Body of pancreas (tissue), 4 donors: ENCODE measurements at regions not wholly inside any gene's neighbourhood (a gene's known extent, or its start where the extent isn't known, plus 50 kb on each side); places are given as distances from the start of the nearest gene placed in this dataset.

Source experiments
- ATAC-seq: fragments of 150-250 bp; one replicate; pipeline ENCODE4 v1.9.1; 2016
- DNase-seq, 4 donors: peaks; one replicate each; pipeline ENCODE4 v3.0.0-alpha.2; 2019
- H3K27ac ChIP-seq, 4 donors: fragments of 200-600 bp; sonication (generic); 1 replicate in 3 of 4; 2 replicates in 1 of 4; pipeline versions ENCODE4 v1.5.1 to v1.6.1; 2016 to 2019; ENCODE audit warnings: mild to moderate bottlenecking in 1 of 4, mixed read lengths in 1 of 4, moderate library complexity in 1 of 4
- H3K27me3 ChIP-seq, 2 donors: fragments of 200-600 bp; sonication (generic); one replicate each; pipeline ENCODE4 v1.6.0; 2016; ENCODE audit warnings: mild to moderate bottlenecking in 1 of 2
- H3K36me3 ChIP-seq, 2 donors: fragments of 200-600 bp; sonication (generic); replicated peaks in 1 of 2; 2 replicates each; pipeline ENCODE4 v1.5.1; 2016; ENCODE audit warnings: low read depth in 2 of 2; ENCODE audit not compliant: insufficient read depth in 1 of 2
- H3K4me1 ChIP-seq: fragments of 200-600 bp; sonication (generic); one replicate; pipeline ENCODE4 v1.6.0; 2016
- H3K4me3 ChIP-seq, 2 donors: fragments of 200-600 bp; sonication (generic); 1 replicate in 1 of 2; 2 replicates in 1 of 2; pipeline ENCODE4 v1.5.1; 2016 to 2019
- H3K9me3 ChIP-seq, 3 donors: fragments of 200-600 bp; sonication (generic); 1 replicate in 2 of 3; 2 replicates in 1 of 3; pipeline ENCODE4 v1.5.1; 2016
- POLR2A ChIP-seq, 3 donors: fragments of 450-650 bp; IDR thresholded peaks; one replicate each; pipeline ENCODE4 v1.6.1; 2016; ENCODE audit warnings: antibody characterized with exemption in 3 of 3, mild to moderate bottlenecking in 2 of 3
- WGBS, 2 donors: methylation state at CpG; one replicate each; pipeline ENCODE4 v1.1.5; 2017; 5-methylcytosine and 5-hydroxymethylcytosine counted together
- intact Hi-C: fragments of 100-400 bp; cut with DNase I; formaldehyde crosslinking; loops from one replicate; pipeline ENCODE4 v1.15.1; 2023
- TF ChIP-seq, protein P1 (sequence below), 7 experiments: fragments of 450-650 bp in 4 of 7; fragments of 200-600 bp in 3 of 7; sonication (generic) in 3 of 7; IDR thresholded peaks; one replicate each; pipeline ENCODE4 v1.5.1; 2016 to 2019; ENCODE audit warnings: antibody characterized with exemption in 7 of 7

DNA sequence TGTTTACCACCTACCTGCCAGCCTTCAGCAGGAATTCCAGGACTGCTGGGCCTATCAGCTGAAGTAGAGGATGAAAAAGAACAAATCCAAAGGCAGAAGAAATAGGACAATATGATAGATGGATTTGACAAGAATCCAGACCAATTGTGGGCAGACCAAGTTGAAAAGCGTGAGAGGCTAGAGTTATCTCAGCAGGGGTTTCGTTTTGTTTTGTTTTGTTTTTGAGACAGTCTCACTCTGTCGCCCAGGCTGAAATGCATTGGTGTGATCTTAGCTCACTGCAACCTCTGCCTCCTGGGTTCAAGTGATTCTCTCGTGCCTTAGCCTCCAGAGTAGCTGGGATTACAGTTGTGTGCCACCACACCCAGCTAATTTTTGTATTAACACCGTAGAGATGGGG lies 113.2 kb downstream of the PALM2AKAP2 start:
- ATAC-seq: no peak
- H3K27me3 ChIP-seq: no peaks in the 10 kb centered on the region
- no peaks in the 10 kb centered on the region for H3K4me1 ChIP-seq
- H3K4me3 ChIP-seq: no peak overlapping the region
- no peaks in the 10 kb centered on the region for H3K36me3 ChIP-seq
- H3K27ac ChIP-seq: no peak overlapping the region
- no peak for DNase-seq
- intact Hi-C loops: no loop called here
- WGBS, 2 donors: 80 to 81% methylated on average over 5 of the region's 5 CpGs
- H3K9me3 ChIP-seq: no peaks in the 10 kb centered on the region
- TF ChIP-seq POLR2A (IDR thresholded peaks at IDR 0.05): no peak
- TF ChIP-seq, protein P1, sequence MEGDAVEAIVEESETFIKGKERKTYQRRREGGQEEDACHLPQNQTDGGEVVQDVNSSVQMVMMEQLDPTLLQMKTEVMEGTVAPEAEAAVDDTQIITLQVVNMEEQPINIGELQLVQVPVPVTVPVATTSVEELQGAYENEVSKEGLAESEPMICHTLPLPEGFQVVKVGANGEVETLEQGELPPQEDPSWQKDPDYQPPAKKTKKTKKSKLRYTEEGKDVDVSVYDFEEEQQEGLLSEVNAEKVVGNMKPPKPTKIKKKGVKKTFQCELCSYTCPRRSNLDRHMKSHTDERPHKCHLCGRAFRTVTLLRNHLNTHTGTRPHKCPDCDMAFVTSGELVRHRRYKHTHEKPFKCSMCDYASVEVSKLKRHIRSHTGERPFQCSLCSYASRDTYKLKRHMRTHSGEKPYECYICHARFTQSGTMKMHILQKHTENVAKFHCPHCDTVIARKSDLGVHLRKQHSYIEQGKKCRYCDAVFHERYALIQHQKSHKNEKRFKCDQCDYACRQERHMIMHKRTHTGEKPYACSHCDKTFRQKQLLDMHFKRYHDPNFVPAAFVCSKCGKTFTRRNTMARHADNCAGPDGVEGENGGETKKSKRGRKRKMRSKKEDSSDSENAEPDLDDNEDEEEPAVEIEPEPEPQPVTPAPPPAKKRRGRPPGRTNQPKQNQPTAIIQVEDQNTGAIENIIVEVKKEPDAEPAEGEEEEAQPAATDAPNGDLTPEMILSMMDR (IDR thresholded peaks at IDR 0.05): no peak

DNA sequence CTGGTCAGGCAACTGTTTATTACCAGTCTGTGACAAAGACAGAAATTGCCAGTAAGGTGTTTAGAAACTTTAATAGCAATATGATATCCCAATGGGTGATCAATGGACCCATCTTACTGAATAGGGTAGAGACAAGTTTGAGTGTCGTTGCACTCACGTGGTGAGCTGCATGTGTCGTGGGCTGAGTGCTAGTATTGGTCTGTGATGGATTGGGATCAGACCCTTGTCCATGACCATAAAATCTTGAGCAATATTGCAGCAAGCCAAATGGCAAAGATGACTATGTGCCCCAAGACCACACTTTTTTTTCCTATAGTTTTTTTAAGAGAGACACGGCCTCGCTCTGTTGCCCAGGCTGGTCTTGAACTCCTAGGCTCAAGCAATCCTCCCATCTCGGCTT lies 114.5 kb downstream of the PALM2AKAP2 start:
- intact Hi-C loops: no loop called here
- DNase-seq (no peak), ATAC-seq (no peak)
- H3K4me1 ChIP-seq: no peaks in the 10 kb centered on the region
- H3K4me3 ChIP-seq: no peak overlapping the region
- no peak overlapping the region for H3K27ac ChIP-seq
- 94% methylated on average over 6 of the region's 6 CpGs for WGBS, 2 donors
- H3K36me3 ChIP-seq: no peaks in the 10 kb centered on the region
- no peaks in the 10 kb centered on the region for H3K9me3 ChIP-seq
- H3K27me3 ChIP-seq: no peaks in the 10 kb centered on the region
- TF ChIP-seq, protein P1 (IDR thresholded peaks at IDR 0.05): no peak
- TF ChIP-seq POLR2A (IDR thresholded peaks at IDR 0.05): no peak

DNA sequence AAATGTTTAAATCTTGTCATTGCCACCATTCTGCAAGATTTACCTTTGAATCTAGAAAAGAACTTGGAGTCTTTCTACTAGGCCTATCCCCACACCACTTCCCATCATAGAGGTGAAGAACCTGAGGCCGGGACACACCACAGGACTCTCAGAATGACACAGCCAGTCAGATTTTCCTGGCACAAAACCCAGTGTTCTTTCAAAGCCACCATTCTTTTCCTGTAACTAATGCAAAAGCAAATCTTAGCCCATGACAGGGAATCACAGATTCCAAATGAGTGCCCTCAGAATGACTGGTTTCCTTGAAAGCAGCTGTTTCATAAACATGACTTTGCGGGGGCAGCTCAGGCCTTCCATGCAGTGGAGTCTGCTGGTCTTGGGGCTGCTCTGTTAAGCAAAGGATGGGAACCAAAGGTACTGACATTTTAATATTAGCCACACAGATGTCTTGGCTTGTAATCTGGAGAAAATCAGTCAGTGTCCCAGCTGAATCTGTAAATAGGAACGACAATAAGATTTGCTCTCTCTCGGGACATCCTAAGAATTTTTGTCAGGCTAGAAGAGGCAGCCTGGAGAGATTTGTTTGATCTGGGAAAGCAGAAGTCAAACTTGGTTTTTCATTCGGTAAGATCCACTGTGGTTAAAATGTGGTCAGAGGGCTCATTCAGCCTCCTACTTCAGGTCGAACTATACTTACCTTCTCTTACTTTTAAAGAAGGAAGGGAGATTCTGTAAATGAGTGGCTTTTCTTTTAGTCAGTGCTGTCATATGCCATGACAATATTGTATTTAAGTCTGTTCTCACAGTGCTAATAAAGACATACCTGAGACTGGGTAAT lies 115.1 kb downstream of the PALM2AKAP2 start:
- no peak overlapping the region for H3K4me3 ChIP-seq
- 56 to 64% methylated on average over 6 of the region's 6 CpGs for WGBS, 2 donors
- ATAC-seq (no peak), DNase-seq (no peak)
- TF ChIP-seq, protein P1 (IDR thresholded peaks at IDR 0.05): no peak
- TF ChIP-seq POLR2A (IDR thresholded peaks at IDR 0.05): no peak
- no peak overlapping the region for H3K27ac ChIP-seq
- H3K36me3 ChIP-seq: no peaks in the 10 kb centered on the region
- H3K4me1 ChIP-seq: no peaks in the 10 kb centered on the region
- intact Hi-C loops: no loop called here
- H3K27me3 ChIP-seq: no peaks in the 10 kb centered on the region
- H3K9me3 ChIP-seq: no peaks in the 10 kb centered on the region

DNA sequence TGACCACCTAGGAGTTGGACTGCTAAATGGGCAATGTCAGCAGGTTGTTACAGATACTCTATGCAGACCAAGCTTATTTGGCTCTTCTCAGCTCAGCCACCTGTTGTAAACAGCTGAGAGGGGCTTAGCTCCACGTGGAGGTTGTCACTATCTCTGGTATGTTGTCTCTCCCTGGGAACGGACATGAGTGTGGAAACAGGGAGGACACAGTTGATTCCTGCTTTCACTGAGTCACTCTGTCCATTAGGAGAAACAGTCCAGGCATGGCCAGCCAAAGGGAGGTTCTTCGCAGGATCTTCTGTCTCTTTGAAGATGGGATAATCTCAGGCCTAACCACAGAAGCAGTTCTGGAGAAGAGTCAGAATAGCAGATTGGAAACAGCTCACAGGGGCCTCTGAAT lies 121.2 kb downstream of the PALM2AKAP2 start:
- Histone ChIP-seq H3K27me3 (no peaks in the 10 kb centered on the region), H3K4me1 (no peaks in the 10 kb centered on the region), H3K4me3 (no peak overlapping the region), H3K36me3 (no peaks in the 10 kb centered on the region), H3K9me3 (no peaks in the 10 kb centered on the region), H3K27ac (no peak overlapping the region)
- ATAC-seq: no peak
- TF ChIP-seq, protein P1 (IDR thresholded peaks at IDR 0.05): no peak
- TF ChIP-seq POLR2A (IDR thresholded peaks at IDR 0.05): no peak
- 47 to 53% methylated on average over 3 of the region's 3 CpGs for WGBS, 2 donors
- intact Hi-C loops: loop anchor here (10.0 kb wide), 1 partner anchor 244 kb away; no protein-coding TSS in a partner anchor
- peak in 1 of 4 donors; percentile 21 for DNase-seq
